GM21526 (cell line): ENCODE measurements at regions not wholly inside any gene's neighbourhood (a gene's known extent, or its start where the extent isn't known, plus 50 kb on each side); places are given as distances from the start of the nearest gene placed in this dataset.

Experiments used
- ATAC-seq: cut with Tn5 transposase; IDR thresholded peaks from one replicate; pipeline ENCODE4 v1.9.1; 2021; ENCODE audit warnings: moderate library complexity; ENCODE audit not compliant: unreplicated experiment, low FRiP score

- no peak for ATAC-seq
Observed at GRCh38 chr14:101233391-101233790, 327.9 kb upstream of the DIO3 start.

GRCh38 chr14:101233808-101234207, 327.5 kb upstream of the DIO3 start:
- no peak for ATAC-seq

DNA sequence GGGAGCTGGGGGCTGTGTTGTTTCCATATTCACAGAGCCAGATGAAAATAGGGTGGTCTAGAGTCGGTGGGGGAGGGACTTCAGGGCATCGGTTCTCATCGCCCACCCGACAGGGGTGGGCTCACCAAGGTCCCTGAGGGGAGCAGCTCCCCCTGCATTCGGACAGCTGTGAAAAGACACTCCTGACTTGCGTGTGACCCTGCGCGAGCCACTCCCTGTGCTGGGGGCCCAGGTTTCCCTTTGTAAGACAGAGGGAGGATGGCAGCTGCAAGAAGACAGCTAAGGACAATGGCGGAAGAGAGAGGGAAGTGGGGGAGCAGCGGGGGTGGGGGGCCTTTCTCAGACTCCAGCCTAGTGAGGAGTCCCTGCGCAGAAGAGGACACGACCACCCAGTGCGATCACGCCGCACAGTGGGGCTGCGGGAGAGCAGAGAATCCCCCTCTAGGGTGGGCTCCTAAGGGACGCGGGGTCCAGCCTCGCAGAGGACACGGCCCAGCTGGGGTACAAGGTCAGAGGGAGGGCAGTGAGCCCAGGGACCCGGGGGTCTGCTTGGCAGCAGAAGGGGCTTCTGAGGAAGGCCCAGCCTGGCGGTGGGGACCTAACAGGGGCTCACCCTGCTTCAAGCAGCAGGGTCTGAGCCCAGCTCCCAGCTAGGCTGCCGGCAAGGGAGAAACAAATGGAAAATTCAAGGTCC, 326.9 kb upstream of the DIO3 start:
- no peak for ATAC-seq

GRCh38 chr14:101234999-101235334, 326.3 kb upstream of the DIO3 start:
- ATAC-seq = no peak

DNA sequence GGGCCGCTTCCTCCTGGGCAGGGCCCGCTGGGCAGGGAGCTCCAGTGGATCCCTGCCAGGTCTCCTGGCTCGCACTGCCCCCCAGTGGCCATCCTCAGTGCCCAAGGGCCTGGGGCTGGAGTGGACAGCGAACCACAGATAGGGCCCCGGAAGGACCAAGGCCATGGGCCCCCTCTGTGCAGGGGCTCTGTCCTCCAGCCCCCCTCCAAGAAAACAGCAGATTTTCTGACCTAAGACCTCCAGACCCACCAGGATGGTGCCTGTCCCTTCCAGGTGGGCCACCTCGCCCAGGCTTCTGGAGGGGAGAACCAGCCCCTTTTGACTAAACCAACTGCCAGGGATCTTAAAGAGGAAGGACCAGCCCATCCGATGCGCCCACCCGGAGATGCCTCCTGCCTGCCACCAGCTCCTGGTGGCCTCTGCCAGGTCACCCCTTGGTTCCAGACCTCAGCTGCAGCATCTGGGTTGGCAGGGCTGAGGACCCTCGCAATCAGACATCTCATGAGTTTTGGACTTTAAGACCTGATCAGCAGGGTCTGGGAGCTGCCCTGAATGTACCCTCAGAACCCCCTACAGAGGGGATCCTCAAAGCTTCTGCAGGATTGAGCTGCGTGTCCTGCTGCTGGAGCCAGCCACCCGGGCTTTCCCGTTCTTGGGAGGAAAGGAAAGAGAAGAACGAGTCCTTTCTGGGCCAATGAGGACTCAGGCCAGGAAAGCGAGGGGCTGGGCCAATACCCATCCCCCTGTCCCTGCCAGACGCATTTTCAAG, 325.8 kb upstream of the DIO3 start:
- ATAC-seq = no peak

GRCh38 chr14:101236496-101237251, 324.6 kb upstream of the DIO3 start:
- ATAC-seq = no peak

GRCh38 chr14:101237252-101237616, 324.1 kb upstream of the DIO3 start:
- ATAC-seq = no peak

DNA sequence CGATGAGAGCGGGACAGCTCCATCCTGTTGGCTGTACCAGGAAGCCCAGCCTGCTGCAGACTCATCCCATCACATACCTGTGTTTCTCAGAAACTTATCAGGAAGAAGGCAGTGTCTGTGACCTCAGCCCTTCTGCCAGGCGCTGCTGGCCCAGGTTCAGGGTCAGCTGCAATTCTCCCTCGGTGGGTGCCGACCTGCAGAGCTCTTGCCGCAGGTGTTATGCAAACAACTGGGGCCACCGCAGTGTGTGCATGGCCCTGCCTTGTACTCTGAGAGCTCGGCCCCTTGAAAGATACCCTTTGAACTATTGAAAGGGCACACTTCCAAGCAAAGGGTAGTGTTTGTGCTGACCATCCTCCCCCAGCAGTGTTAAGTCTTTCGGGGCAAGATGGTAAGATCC, 322.2 kb upstream of the DIO3 start:
- ATAC-seq = no peak

DNA sequence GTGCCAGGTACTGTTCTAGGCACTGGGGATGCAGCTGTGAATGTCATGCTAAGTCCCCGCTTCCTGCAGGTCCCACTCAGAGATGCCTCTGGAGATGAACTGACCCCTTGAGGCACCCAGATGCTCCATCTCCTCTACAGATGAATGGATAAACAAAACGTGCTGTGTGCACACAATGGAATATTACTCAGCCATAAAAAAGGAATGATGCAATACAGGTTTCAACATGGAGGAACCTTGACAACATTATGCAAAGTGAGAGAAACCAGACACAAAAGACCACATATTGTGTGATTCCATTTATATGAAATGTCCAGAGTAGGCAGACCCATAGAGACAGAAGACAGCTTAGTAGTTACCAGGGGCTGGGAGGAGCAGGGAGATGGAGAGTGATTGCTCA, 320.1 kb upstream of the DIO3 start:
- ATAC-seq = no peak

GRCh38 chr14:101241807-101242278, 319.5 kb upstream of the DIO3 start:
- no peak for ATAC-seq

- ATAC-seq = no peak
Observed at GRCh38 chr14:101242442-101243385, 318.6 kb upstream of the DIO3 start.

DNA sequence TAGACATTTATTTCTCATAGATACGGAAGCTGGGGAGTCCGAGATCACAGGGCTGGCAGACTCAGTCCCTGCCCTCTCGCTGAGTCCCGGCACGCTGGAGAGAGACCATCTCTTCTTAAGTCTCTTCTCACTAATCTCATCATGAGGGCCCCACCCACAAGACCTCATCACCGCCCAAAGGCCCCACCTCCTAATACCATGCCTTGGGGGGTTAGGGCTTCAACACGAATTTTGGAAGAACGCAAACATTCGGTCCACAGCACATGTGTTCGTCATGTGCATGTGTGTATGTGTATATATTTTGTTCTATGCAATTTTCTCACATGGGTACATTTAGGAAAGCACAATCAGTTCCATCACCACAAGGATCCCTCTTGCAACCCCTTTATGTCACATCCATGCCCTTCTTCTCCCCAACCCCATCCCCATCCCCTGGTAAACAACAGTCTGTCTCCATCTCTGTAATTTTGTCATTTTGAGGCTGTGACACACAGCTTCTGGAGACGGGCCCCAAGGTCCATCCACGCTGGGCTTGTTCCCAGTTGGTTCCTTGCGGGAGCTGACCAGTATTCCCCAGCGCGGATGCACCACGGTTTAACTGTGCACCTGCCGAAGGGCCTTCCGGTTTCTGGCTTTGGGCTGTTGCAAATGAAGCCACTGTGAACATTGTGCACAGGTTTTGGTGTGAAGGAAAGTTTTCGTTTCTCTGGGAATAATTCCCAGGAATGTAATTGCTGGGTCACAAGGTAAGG, 317.5 kb upstream of the DIO3 start:
- ATAC-seq = no peak

DNA sequence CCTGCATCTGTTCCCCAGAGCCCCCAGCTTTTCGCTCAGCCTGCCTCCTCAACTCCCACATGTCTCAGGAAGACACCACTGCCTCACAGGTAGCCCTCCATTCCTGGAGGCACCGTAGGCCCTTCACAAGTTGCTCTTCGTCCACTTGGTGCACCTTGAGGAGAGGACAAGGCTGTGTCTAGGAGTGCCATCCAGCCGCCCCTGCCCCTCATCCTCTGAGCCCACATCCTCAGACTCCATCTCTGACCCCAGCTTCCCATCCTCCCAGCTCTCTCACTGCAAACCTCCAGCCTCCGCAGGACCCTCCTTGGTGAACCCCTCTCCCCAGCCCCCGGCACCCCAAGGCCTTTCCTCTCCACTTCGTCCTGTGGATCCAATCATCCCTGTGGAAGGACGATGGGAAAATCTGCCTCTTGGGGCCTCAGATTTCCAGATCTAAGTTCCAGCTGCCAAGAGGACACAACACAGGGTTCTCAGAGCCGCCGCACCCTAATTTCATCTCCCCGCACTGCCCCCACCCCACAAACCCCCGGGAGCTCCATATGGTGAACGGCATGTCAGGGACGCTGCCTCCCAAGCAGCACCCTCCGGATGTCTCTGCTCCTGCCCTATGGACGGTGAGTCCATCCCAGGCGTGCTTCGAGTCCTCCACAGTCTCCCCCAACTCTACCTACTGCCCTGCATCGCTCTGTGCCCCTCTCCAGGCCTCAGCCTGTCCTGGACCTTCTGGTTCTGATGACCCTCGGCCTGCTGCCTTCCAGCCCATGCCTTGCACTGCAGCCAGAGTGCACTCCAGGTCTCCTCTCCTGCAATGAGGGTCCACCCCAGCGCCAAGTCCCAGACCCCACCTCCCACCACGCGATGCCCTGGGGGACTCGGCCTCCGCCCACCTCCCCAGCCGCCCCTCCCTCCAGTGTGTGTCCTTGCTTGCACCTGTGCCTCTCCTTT, 314.1 kb upstream of the DIO3 start:
- ATAC-seq = no peak

DNA sequence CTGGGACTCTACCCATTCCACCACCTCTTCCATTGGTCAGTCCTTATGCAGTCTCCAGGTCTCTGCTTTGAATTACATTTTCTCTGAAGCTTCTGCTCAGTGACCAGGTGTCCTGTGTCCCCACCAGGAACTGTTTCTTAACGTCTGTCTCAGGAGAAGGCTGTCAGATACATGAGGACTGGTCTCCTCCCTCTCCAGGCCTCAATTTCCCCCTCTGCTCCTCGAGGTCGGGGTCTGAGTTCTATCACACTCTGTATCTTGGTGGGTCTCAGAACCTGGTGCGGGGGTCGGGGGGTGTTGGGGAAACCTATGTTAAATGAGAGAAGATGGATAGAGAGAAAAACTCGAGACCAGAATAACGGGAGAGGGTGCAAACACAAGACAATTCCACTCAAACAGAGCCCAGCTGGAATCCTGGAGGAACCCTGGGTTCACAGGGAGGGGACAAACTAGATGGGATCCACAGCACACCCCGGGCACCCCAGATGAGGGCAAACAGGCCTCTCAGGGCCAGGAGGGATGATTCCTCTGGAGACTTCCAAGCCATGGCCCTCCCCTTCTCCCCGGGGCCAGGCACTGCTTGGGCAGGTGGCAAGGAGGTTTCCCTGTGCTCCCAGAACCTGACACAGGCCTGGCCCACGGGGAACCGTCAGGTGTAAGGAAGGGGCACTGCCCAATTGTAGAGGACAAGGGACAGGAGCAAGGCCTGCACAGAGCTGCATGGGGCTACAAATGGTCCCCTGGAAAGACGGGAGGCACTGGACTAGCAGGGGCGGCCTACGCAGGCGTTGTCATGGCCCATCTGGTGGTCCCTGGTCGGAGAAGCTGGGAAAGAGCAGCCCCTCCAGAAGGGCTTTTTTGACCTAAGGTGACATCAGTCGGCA, 313.2 kb upstream of the DIO3 start:
- ATAC-seq = no peak

DNA sequence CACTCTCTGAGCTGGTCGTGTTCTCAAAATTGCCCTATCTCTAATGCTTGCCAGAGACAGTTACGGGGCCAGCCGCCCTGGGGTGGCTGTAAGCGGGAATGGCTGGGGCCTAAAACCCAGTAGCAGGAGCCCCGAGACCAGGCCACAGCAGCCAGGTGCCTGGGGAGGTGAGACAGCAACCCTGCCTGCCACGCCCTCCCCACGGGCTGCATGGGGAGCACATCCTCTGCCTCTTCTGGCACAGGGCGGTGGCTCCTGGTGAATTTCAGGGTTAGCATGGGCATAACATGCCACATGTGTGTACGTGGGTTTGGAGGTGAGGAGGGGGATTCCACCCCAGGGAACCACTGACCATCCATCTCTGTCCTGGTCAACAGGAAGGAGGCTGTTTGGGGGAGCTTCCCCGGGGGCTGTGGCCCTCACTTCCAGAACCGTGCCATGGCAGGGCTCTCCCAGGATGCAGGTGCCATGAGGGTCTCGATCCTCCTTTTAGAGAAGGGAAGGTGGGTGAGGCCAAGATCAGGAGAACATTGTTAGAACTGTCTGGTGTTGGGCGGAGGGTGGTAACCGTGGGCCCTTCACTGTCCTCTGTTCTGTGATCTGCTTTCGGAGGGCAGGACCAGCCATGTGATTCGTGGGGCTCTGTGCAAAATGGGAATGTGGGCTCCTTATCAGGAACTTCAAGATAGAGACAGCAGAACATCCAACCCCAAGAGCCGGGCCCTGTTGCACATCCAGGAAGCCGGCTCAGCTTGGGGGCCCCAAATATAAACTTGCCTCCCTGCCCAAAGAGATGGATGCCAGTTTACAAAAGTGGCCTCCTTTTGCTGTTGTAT, 312.2 kb upstream of the DIO3 start:
- no peak for ATAC-seq

DNA sequence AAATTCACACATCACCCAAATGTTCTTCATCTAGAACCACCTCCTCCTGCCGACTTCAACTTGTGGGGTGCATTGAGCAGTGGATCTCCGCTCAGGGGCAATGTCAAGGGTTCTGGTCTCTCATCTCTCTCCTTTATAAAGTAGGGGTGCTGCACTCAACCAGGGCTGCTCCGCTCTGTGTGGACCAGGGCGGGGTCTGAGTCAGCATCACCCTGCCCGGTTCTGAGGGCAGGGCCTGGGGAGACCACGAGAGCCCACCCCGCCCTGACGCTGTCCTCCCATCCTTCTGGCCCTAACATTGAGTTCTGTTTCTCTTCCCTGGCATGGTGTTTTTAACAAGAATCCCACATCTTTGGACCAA, 311.6 kb upstream of the DIO3 start:
- no peak for ATAC-seq
